Subcutaneous abdominal adipose tissue (tissue), 5 donors: ENCODE measurements at regions not wholly inside any gene's neighbourhood (a gene's known extent, or its start where the extent isn't known, plus 50 kb on each side); places are given as distances from the start of the nearest gene placed in this dataset.

ENCODE experiments used
- H3K27ac ChIP-seq: one replicate; pipeline ENCODE4 v1.7.0; 2013; ENCODE audit warnings: low read depth, mild to moderate bottlenecking, inconsistent platforms, low read length, moderate library complexity
- H3K27me3 ChIP-seq, 5 donors: one replicate each; pipeline ENCODE4 v1.7.0; 2013; ENCODE audit warnings: low read length in 5 of 5, inconsistent platforms in 1 of 5; ENCODE audit not compliant: control insufficient read depth in 5 of 5, insufficient read depth in 4 of 5
- H3K36me3 ChIP-seq, 5 donors: one replicate each; pipeline ENCODE4 v1.7.0; 2013; ENCODE audit warnings: low read length in 5 of 5; ENCODE audit not compliant: control insufficient read depth in 5 of 5, insufficient read depth in 5 of 5
- H3K4me1 ChIP-seq, 5 donors: one replicate each; pipeline ENCODE4 v1.7.0; 2013; ENCODE audit warnings: low read length in 5 of 5, mild to moderate bottlenecking in 3 of 5, moderate library complexity in 1 of 5; ENCODE audit not compliant: control insufficient read depth in 5 of 5, insufficient read depth in 5 of 5
- H3K4me3 ChIP-seq, 5 donors: one replicate each; pipeline ENCODE4 v1.7.0; 2013; ENCODE audit warnings: low read length in 5 of 5, low read depth in 1 of 5
- H3K9ac ChIP-seq, 5 donors: one replicate each; pipeline ENCODE4 v1.7.0; 2013; ENCODE audit warnings: low read length in 5 of 5, mild to moderate bottlenecking in 4 of 5, moderate library complexity in 3 of 5
- H3K9me3 ChIP-seq, 5 donors: one replicate each; pipeline ENCODE4 v1.7.0; 2013; ENCODE audit warnings: low read length in 5 of 5; ENCODE audit not compliant: control insufficient read depth in 5 of 5
- donor health status: healthy.
- donor health status: healthy.
- donor health status: healthy.
- donor health status: healthy.
- donor health status: healthy.

DNA sequence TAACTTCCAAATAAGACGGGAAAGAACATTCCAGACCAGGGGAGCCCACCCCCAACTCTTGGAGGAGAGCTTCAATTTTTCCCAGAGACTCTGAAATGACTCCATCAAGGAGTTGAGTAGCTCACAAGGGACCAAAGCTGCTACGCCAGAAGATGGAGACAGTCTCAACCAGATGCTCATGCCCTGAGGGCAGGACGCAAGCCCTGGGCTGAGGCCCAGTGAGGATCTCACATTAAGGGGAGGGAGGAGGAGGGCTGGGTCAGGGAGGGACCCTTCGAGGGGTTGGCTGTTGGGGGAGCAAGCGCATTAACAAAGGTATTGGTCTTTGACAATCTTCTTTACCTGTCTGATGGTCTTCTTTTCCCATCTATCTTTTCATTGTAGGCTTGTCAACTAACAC, 141.3 kb upstream of the SLC1A4 start:
- Histone ChIP-seq H3K36me3 (no peaks in the 10 kb centered on the region), H3K27ac (no peak overlapping the region), H3K9me3 (peaks cover 0 to 2% (median 0%) of the 10 kb centered on the region in 5 donors), H3K4me1 (peaks cover 3 to 24% (median 20%) of the 10 kb centered on the region in 5 donors), H3K27me3 (no peaks in the 10 kb centered on the region), H3K9ac (no peak overlapping the region), H3K4me3 (no peak overlapping the region)

DNA sequence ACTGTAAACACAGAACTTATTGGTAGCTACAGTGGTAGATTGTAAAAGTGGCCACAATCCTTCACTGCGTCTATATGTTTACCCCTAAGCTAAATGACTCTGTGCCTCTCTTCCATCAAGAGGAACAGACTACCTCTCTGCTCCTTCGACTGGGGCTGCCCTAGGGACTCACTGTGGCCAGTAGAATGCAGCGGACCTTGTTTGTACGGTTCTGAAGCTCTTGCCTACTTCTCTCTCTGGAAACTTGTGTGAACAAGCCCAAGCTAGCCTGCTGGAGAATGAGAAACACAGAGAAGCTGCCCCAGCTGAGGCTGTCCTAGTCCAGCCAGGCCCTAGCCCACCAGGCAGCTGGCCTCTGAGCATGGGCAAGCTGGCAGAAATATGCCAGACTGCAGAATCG, 140.8 kb upstream of the SLC1A4 start:
- H3K9me3 ChIP-seq, result peaks cover 0 to 2% (median 0%) of the 10 kb centered on the region in 5 donors
- H3K27me3 ChIP-seq, result no peaks in the 10 kb centered on the region
- peaks cover 3 to 29% (median 24%) of the 10 kb centered on the region in 5 donors for H3K4me1 ChIP-seq
- no peak overlapping the region for H3K27ac ChIP-seq
- H3K9ac ChIP-seq, result no peak overlapping the region
- no peaks in the 10 kb centered on the region for H3K36me3 ChIP-seq
- H3K4me3 ChIP-seq, result no peak overlapping the region

DNA sequence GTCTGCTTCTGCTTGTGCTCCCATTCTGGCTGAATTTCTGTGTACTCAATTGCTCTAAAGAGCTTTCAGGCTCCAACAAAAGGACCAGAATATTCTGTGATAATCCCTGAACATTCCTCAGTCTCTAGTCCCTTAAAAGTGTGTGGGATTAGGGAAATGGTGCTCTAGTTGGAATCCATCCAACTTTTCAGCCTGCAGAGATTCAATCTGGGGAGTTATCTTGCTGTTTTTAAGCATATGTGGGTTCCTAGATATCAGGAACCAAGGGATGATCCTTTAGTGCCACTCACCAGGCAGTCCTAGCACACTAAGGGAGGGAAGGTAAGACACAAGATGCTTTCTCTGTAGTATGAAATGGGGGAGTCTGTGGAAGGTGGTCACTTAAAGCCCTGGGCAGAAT, 140.3 kb upstream of the SLC1A4 start:
- no peak overlapping the region for H3K4me3 ChIP-seq
- H3K36me3 ChIP-seq, result no peaks in the 10 kb centered on the region
- no peaks in the 10 kb centered on the region for H3K27me3 ChIP-seq
- no peak overlapping the region for H3K9ac ChIP-seq
- H3K27ac ChIP-seq, result no peak overlapping the region
- peaks cover 3 to 34% (median 26%) of the 10 kb centered on the region in 5 donors for H3K4me1 ChIP-seq
- peaks cover 0 to 2% (median 0%) of the 10 kb centered on the region in 5 donors for H3K9me3 ChIP-seq

DNA sequence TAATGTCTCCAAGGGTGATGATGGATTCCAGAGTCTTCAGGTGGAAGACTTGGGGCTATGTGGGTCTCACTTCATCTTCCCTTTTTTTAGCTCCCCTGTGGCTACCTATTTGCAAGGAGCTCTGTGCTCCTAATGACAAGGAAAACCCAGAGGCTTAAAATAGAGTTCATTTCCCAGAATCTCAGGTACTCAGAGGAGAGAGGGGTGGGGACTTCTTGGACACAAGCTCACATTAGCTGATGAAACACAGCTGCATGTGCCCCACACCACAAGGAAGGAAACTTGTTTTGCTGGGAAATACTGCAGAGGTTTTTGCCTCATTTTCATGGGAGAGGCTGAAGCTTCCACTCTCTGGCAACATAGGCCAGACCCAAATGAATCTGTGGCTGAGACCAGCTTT, 138.6 kb upstream of the SLC1A4 start:
- Histone ChIP-seq H3K4me1 (peaks cover 3 to 38% (median 28%) of the 10 kb centered on the region in 5 donors), H3K4me3 (no peak overlapping the region), H3K27ac (no peak overlapping the region), H3K27me3 (no peaks in the 10 kb centered on the region), H3K9me3 (peaks cover 0 to 2% (median 0%) of the 10 kb centered on the region in 5 donors), H3K9ac (no peak overlapping the region), H3K36me3 (no peaks in the 10 kb centered on the region)

DNA sequence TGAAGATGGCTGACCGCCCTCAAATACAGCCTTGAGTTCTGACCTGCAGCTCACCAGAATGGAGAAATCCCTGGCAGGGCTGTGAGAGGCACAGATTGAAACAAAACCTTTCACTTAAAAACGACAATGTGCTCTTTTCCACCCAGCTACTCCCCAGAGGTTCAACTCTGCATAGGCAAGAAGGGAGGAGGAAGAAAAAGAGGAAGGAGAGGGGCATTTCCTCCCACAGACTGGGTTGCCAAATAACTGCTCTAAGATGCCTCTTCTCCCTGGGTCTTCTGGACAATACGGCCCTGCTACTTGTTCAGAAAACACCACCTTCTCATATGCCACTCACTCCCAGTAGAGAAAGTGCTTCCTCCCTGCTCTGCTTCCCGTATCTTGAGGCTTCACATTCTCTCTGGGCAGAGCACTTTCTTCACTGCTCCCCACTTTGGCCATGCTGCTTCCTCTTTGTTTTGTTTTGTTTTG, 136.4 kb upstream of the SLC1A4 start:
- Histone ChIP-seq H3K4me3 (no peak overlapping the region), H3K27me3 (no peaks in the 10 kb centered on the region), H3K27ac (peak overlapping the region; percentile 54), H3K9me3 (no peaks in the 10 kb centered on the region), H3K9ac (peak overlapping the region in 2 of 5 donors; percentile 20 to 40), H3K4me1 (peaks cover 8 to 41% (median 29%) of the 10 kb centered on the region in 5 donors), H3K36me3 (no peaks in the 10 kb centered on the region)

DNA sequence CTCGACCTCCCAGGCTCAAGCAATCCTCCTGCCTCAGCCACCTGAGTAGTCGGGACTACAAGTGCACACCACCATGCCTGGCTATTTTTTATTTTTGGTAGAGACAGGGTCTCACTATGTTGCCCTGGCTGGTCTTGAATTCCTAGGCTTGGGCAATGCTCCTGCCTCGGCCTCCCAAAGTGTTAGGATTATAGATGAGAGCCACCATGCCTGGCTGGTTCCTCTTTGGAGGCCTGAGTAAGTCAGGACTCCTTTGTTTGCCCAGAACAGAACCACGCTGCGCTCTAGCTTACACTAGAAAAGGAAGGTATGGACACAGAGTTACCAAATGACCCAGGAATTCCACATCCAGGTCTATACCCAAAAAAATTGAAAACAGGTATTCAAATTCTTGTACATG, 135.9 kb upstream of the SLC1A4 start:
- peaks cover 12 to 46% (median 34%) of the 10 kb centered on the region in 5 donors for H3K4me1 ChIP-seq
- H3K4me3 ChIP-seq, result no peak overlapping the region
- no peaks in the 10 kb centered on the region for H3K27me3 ChIP-seq
- no peaks in the 10 kb centered on the region for H3K36me3 ChIP-seq
- H3K9me3 ChIP-seq, result no peaks in the 10 kb centered on the region
- H3K9ac ChIP-seq, result no peak overlapping the region
- H3K27ac ChIP-seq, result peak overlapping the region; percentile 54

DNA sequence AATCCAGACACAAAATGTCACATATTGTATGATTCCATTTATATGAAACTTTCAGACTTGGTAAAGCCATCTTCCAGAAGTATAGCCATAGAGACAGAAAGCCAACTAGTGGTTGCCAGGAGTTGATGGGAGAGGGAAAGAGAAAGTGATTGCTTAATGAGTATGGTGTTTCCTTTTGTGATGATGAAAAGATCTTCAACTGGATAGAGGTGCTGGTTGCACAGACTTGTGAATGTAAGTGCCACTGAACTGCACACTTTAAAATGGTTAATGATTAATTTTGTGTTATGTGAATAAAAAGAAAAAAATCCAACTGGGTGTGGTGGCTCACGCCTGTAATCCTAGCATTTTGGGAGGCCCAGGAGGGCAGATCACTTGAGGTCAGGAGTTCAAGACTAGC, 135.3 kb upstream of the SLC1A4 start:
- Histone ChIP-seq H3K27me3 (no peaks in the 10 kb centered on the region), H3K36me3 (no peaks in the 10 kb centered on the region), H3K27ac (no peak overlapping the region), H3K9me3 (no peaks in the 10 kb centered on the region), H3K4me1 (peaks cover 18 to 52% (median 40%) of the 10 kb centered on the region in 5 donors), H3K9ac (no peak overlapping the region), H3K4me3 (no peak overlapping the region)

DNA sequence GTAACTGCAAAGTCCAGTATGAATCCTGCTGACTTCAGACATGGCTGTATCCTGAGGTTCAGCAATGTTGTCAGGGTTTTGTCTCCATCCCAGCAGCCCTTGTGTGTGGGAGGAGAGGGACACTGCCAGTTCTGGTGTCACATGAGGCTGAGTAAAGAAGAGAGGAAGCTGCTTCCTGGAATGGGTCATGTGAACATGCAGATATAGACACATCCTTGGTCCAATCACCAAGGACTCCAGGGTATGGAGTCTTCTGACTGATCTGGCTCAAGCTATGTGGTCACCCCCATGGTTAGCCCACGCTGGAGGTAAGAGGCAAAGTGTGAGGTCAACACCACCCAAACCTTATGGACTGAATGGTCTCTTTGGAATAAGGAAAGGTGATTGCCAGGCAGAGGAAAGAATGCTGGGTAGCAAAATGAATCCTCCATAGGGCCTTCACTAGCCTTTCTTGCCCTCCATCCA, 134.4 kb upstream of the SLC1A4 start:
- peak overlapping the region; percentile 42 for H3K27ac ChIP-seq
- no peaks in the 10 kb centered on the region for H3K36me3 ChIP-seq
- no peak overlapping the region for H3K4me3 ChIP-seq
- H3K4me1 ChIP-seq, result peaks cover 20 to 61% (median 46%) of the 10 kb centered on the region in 5 donors
- peak overlapping the region in 1 of 5 donors; percentile 55 for H3K9ac ChIP-seq
- no peaks in the 10 kb centered on the region for H3K27me3 ChIP-seq
- no peaks in the 10 kb centered on the region for H3K9me3 ChIP-seq

DNA sequence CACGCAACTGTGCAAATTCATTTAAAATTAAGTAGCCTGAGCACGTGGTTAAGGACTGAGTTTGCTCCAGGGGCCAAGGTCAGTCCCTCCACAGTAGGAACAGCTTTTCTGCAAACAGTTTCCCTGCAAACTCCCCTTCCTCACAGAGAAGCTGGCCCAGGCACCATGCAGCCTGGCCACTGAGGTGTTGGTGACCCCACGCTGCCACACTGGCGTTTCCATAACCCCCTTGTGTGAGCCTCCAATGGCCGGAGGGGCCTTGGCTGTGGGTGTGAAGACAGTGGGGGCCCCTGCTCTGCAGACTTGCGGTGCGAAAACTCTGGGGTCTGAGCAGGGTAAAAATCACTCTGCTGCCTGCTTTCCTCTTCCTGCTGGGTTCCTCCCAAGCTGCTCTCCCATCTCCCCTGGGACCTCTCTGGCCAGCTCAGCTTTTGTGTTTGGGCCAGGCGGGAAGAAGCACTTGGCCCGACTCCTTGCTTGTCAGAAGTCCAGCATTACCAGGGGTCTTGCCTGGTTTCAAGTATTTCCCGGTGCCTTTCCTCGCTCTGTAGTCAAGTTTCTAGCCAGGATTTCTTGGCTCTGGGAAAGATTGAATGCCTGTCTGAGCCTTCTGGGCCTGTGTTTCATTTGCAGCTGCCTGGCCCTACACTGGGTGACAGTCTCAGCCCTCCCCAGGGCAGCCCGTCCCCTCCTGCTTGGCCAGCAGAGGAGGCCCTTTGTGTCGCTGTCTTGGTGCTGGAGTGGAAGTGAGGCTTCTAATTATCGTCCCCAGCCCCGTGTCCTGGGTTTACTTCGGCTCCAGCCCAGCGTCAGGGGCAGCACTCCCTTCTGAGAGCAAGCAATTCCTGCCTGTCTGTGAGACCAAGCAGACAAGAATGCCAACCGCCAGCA, 131.4 kb upstream of the SLC1A4 start:
- H3K36me3 ChIP-seq, result no peaks in the 10 kb centered on the region

More for the DNA sequence above, 131.4 kb upstream of the SLC1A4 start:
- Histone ChIP-seq H3K27ac (peak overlapping the region; percentile 92), H3K9ac (peak overlapping the region; percentile 28 to 78 (median 55)), H3K9me3 (peaks cover 0 to 4% (median 0%) of the 10 kb centered on the region in 5 donors), H3K4me1 (peaks cover 19 to 68% (median 48%) of the 10 kb centered on the region in 5 donors), H3K27me3 (no peaks in the 10 kb centered on the region), H3K4me3 (peak overlapping the region in 3 of 5 donors; percentile 13 to 40 (median 36))
